ENCODE measurements at regions not wholly inside any gene's neighbourhood (a gene's known extent, or its start where the extent isn't known, plus 50 kb on each side); places are given as distances from the start of the nearest gene placed in this dataset.

GRCh38 chr3:151548195-151548594 is 87.3 kb upstream of the IGSF10 start:
- TF ChIP-seq CTCF (IDR thresholded peaks at IDR 0.05; ENCODE audit: low read depth, low read length) = no peak
- TF ChIP-seq POLR2A (IDR thresholded peaks at IDR 0.05; ENCODE audit: extremely low read depth, insufficient read length) = no peak

Data from NB4 (cell line).